Testis (tissue), 2 donors: ENCODE measurements at regions not wholly inside any gene's neighbourhood (a gene's known extent, or its start where the extent isn't known, plus 50 kb on each side); places are given as distances from the start of the nearest gene placed in this dataset.

Source experiments
- DNase-seq: peaks from one replicate; pipeline ENCODE4 v3.0.0-alpha.2; 2019
- H3K27ac ChIP-seq, 2 donors: fragments of 200-600 bp; sonication (generic); one replicate each; pipeline ENCODE4 v1.5.1; 2019
- H3K27me3 ChIP-seq: fragments of 200-600 bp; sonication (generic); one replicate; pipeline ENCODE4 v1.5.1; 2019
- H3K36me3 ChIP-seq: fragments of 200-600 bp; sonication (generic); one replicate; pipeline ENCODE4 v1.5.1; 2017; ENCODE audit warnings: low read depth; ENCODE audit errors: missing control alignments
- H3K4me1 ChIP-seq: fragments of 200-600 bp; sonication (generic); one replicate; pipeline ENCODE4 v1.5.1; 2019
- H3K4me3 ChIP-seq, 2 donors: fragments of 200-600 bp; sonication (generic); one replicate each; pipeline ENCODE4 v1.5.1; 2017 to 2019
- H3K9me3 ChIP-seq: fragments of 200-600 bp; sonication (generic); one replicate; pipeline ENCODE4 v1.5.1; 2017
- CTCF ChIP-seq, 3 experiments: fragments of 450-650 bp in 2 of 3; fragments of 200-600 bp in 1 of 3; sonication (generic) in 1 of 3; IDR thresholded peaks; one replicate each; pipeline ENCODE4 v1.5.1; 2016 to 2019; ENCODE audit warnings: antibody characterized with exemption in 3 of 3, mild to moderate bottlenecking in 2 of 3, moderate library complexity in 1 of 3
- POLR2A ChIP-seq: fragments of 450-650 bp; IDR thresholded peaks from one replicate; pipeline ENCODE4 v1.6.1; 2017; ENCODE audit warnings: antibody characterized with exemption, mild to moderate bottlenecking, moderate library complexity
- WGBS, 2 donors: methylation state at CpG; one replicate each; pipeline ENCODE4 v1.1.5; 2018; 5-methylcytosine and 5-hydroxymethylcytosine counted together
- intact Hi-C: fragments of 100-400 bp; cut with DNase I; formaldehyde crosslinking; loops from one replicate; pipeline ENCODE4 v1.15.1; 2023; ENCODE audit warnings: low total_unique reads

GRCh38 chr1:228999446-229000170 lies 264.3 kb downstream of the RHOU start:
- intact Hi-C loops: no loop called here
- WGBS, 2 donors: 88 to 90% methylated on average over 9 of the region's 9 CpGs
- Histone ChIP-seq H3K27ac (no peak overlapping the region), H3K9me3 (no peaks in the 10 kb centered on the region), H3K4me1 (peaks cover 9% of the 10 kb centered on the region), H3K36me3 (no peaks in the 10 kb centered on the region), H3K4me3 (no peak overlapping the region), H3K27me3 (no peaks in the 10 kb centered on the region)
- no peak for DNase-seq
- no peak for TF ChIP-seq POLR2A
- TF ChIP-seq CTCF (IDR thresholded peaks at IDR 0.05): no peak

GRCh38 chr1:229000187-229000586 lies 264.9 kb downstream of the RHOU start:
- DNase-seq: no peak
- no peak overlapping the region for H3K4me3 ChIP-seq
- intact Hi-C loops: no loop called here
- no peak for TF ChIP-seq POLR2A
- TF ChIP-seq CTCF (IDR thresholded peaks at IDR 0.05): no peak
- no peaks in the 10 kb centered on the region for H3K9me3 ChIP-seq
- H3K36me3 ChIP-seq: no peaks in the 10 kb centered on the region
- WGBS, 2 donors: 92 to 97% methylated on average over 8 of the region's 8 CpGs
- H3K27me3 ChIP-seq: no peaks in the 10 kb centered on the region
- peaks cover 9% of the 10 kb centered on the region for H3K4me1 ChIP-seq
- no peak overlapping the region for H3K27ac ChIP-seq

GRCh38 chr1:229001467-229002011 lies 266.3 kb downstream of the RHOU start:
- no peak for DNase-seq
- Histone ChIP-seq H3K9me3 (no peaks in the 10 kb centered on the region), H3K27me3 (no peaks in the 10 kb centered on the region), H3K4me1 (peaks cover 9% of the 10 kb centered on the region), H3K4me3 (no peak overlapping the region), H3K36me3 (no peaks in the 10 kb centered on the region), H3K27ac (no peak overlapping the region)
- WGBS, 2 donors: 70 to 78% methylated on average over 1 of the region's 1 CpG
- intact Hi-C loops: no loop called here
- TF ChIP-seq CTCF (IDR thresholded peaks at IDR 0.05) (no peak), POLR2A (no peak)

- 95 to 96% methylated on average over 3 of the region's 3 CpGs for WGBS, 2 donors
- Histone ChIP-seq H3K9me3 (no peaks in the 10 kb centered on the region), H3K4me3 (no peak overlapping the region), H3K27me3 (no peaks in the 10 kb centered on the region), H3K4me1 (peaks cover 9% of the 10 kb centered on the region), H3K27ac (no peak overlapping the region), H3K36me3 (no peaks in the 10 kb centered on the region)
- intact Hi-C loops: no loop called here
- DNase-seq: no peak
- no peak for TF ChIP-seq POLR2A
- TF ChIP-seq CTCF (IDR thresholded peaks at IDR 0.05): no peak
These were observed 266.8 kb downstream of the RHOU start for GRCh38 chr1:229002037-229002436.
